H1 (cell line): ENCODE measurements at regions not wholly inside any gene's neighbourhood (a gene's known extent, or its start where the extent isn't known, plus 50 kb on each side); places are given as distances from the start of the nearest gene placed in this dataset.

Experiments used
- POLR2A ChIP-seq, 2 experiments: IDR thresholded peaks; 1 replicate in 1 of 2; 2 replicates in 1 of 2; pipeline ENCODE4 v1.6.1; 2011; ENCODE audit warnings: low read depth in 2 of 2, low read length in 2 of 2, mild to moderate bottlenecking in 2 of 2; ENCODE audit errors: control extremely low read depth in 1 of 2
- SUZ12 ChIP-seq: fragments of 200-600 bp; sonication (generic); IDR thresholded peaks from 2 replicates; pipeline ENCODE4 v1.6.1; 2012; ENCODE audit warnings: mild to moderate bottlenecking, inconsistent platforms, low read length, moderate library complexity, mixed read lengths
- TF ChIP-seq, protein P1 (sequence below): IDR thresholded peaks from 2 replicates; pipeline ENCODE4 v1.6.1; 2012; ENCODE audit warnings: inconsistent platforms

DNA sequence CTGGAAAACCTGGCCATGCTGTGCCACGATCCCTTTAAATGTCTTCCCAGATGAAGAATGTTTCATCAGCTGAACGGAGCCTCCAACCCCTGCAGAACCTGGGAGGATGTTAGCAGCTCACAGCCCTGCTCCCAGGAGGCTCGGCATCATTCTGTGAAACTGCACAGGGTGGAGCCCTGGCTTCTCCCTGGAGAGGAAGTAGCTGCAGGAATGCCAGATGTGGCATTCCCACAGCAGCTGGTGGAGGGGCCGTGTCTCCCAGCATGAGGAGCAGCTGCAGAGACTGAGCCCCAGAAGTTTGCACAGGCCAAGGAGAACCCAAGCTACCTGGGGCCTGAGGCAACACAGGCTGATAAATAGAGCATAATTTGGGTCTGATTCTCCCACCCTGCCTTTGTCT, 165.8 kb upstream of the MAP3K1 start (continued):
- TF ChIP-seq SUZ12: no peak
- TF ChIP-seq, protein P1, sequence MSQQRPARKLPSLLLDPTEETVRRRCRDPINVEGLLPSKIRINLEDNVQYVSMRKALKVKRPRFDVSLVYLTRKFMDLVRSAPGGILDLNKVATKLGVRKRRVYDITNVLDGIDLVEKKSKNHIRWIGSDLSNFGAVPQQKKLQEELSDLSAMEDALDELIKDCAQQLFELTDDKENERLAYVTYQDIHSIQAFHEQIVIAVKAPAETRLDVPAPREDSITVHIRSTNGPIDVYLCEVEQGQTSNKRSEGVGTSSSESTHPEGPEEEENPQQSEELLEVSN: no peak
- no peak for TF ChIP-seq POLR2A (IDR thresholded peaks at IDR 0.05; ENCODE audit: control extremely low read depth in 1 of 2, low read depth in 2 of 2, low read length in 2 of 2)
